Activated CD4-positive, CD25-positive, alpha-beta regulatory T cell treated with anti-CD3 and anti-CD28 coated beads, Interleukin-2, amount 50 U/mL, for 72 hours (primary cell): ENCODE measurements at regions not wholly inside any gene's neighbourhood (a gene's known extent, or its start where the extent isn't known, plus 50 kb on each side); places are given as distances from the start of the nearest gene placed in this dataset.

Source experiments
- DNase-seq: peaks from one replicate; pipeline ENCODE4 v3.0.0; 2021

DNA sequence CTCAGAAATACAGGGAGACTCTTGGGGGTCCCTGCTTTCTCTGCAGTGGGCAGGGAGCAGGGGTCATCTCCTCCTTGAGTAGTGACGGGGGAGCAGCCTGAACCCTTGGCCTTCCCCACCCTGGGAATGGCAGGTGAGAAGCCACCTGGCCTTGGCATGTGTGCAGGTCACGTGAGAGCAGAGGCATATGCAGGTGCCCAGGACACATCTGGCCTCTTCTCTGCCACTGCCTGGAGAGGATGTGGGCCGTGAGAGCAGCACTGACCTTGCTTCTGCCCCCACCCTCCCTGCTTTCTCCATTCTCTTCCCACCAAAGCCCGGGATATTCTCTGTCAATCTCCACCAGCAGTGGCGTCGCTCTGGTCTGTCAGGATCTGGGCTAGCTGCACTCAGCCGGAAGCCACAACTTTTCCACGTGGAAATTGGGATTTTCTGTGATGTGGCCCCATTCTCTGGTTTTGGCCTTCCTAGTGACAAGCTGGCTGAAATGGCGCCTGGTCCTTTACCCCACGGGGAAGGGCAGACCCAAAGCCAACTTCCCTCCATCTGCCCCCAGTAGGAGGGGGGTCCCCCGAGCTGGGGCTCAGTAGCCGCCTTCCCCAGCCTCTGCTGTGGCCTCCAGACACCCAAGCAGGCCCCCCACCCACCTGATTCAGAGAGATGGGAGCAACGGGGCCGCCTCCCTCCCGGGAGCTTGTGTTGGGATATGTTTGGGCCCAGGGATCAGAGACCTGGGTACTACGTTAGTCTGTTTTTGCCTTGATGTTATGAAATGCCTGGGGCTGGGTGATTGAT is 70.4 kb upstream of the FCN1 start:
- no peak for DNase-seq

DNA sequence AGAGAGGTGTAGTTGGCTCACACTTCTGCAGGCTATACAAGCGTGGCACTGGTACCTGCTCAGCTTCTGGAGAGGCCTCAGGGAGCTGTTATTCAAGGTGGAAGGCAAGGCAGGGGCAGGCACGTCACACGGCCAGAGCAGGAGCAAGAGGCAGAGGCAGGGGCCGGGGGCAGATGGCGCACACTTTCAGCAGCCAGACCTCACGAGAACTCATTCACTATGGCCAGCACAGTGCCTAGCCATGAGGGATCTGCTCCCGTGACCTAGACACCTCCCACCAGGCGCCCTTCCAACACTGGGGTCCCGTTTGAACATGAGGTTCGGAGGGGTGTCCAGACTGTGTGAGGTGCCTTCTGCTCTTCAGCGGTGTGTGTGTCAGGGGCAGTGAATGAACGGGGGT is 71.0 kb upstream of the FCN1 start:
- no peak for DNase-seq

DNA sequence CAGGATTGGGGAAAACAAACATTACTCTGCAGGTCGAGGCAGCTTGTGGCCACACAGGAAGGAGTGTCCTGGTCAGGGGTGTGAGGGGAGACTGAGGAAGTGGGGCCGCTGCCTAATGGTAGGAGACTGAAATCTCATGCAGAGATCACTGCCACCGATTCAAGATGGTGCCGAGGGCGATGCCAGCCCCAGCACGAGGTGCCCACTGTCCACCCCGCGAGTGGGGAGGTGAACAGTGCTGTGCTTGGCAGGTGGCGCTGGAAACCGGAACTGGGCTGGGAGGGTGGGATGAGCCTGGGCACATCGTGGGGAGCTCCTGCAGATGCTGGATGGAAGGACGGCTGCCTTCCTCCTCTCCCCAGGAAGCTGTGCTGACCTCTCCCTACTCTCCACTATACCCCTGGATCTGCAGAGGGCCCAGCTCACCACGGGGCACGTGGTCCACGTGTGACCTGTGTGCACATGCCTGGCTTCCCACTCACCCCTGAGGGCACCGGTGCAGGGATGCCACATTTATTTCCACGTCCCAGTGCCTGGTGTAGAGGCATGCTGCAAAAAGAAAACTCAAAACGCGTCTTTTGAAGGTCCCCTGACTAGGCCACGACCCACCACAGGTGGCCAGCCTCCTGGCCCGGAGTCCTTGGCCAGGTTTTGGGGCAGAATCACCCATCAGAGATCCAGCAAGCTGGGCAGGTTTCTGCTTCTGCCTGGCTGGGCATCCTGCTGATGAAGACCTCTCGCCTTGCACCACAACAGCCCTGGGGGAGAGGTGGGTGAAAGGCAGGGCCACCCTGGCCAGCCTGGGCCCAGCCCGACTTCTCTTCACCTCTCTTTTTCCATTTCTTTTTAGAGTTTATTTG is 71.7 kb upstream of the FCN1 start:
- no peak for DNase-seq

DNA sequence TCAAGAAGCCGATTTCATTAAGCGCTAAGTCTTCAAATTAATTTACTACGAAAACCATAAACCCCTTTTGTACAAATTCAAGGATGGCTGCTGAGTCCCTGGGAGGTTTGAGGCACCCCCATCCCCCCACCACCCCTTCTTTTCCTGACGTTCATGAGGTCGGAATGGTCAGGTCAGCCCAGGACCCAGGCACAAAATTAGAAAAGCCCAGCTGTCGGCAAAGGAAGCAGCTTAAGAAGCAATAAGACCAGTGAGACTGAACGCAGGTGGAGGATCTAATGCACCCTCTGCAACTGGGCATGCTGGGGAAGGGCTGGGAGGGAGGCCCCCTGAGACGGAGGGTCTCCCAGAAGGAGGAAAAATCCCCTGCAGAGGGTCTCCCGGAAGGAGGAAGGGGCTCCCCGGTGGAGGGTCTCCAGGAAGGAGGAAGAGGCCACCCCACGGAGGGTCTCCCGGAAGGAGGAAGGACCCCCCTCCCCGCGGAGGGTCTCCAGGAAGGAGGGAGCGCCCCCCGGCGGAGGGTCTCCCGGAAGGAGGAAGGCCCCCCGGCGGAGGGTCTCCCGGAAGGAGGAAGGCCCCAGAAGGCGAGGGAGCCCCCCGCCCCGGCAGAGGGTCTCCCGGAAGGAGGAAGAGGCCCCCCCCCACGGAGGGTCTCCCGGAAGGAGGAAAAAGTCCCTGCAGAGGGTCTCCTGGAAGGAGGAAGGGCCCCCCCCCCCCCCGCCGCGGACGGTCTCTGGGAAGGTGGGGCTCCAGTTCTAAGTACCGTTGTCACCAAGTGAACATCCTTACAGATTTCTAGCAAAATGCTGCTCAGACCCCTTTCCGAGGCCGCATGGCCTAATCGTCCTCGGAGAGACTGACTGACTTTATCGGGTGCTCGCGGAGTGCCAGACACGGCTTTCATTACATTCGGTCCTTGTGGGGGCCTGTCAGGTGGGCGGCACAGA is 74.4 kb upstream of the FCN1 start:
- no peak for DNase-seq

DNA sequence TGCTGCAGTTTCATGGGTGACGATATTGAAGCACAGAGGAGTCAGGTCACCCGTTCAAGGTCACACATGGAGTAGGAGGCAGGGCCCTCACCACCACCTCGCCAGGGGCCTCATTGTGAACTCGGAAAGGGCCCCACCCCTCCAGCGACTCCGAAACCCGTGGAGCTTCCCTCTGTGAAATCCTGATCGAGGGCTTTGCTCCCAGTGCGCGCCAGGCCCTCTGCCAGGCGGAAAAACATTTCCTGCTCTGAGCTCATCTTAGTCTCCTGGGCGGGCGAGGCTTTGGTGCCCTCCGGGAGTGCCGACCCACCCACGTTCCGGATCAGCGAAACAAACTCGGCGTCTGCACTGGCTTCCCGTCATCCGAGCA is 75.0 kb upstream of the FCN1 start:
- no peak for DNase-seq

DNA sequence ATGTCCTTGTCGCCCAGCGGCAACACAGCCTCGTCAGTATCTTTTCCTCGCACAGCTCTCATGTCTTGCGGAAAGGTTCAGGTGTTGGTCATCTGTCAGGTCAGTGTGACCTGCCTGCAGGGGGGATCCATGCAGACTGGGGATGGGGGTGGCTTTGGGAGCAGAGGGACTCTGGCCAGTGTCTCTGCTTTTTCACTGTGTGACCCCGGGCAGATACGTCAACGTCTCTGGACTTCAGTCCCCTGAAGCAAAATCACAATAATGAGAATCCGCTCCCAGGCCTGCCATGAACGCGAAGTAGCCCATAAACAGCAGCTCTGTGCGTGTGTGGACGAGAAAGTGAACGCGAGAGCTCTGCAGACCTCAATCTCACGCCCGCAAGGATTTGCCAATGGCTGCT is 75.7 kb upstream of the FCN1 start:
- no peak for DNase-seq

DNA sequence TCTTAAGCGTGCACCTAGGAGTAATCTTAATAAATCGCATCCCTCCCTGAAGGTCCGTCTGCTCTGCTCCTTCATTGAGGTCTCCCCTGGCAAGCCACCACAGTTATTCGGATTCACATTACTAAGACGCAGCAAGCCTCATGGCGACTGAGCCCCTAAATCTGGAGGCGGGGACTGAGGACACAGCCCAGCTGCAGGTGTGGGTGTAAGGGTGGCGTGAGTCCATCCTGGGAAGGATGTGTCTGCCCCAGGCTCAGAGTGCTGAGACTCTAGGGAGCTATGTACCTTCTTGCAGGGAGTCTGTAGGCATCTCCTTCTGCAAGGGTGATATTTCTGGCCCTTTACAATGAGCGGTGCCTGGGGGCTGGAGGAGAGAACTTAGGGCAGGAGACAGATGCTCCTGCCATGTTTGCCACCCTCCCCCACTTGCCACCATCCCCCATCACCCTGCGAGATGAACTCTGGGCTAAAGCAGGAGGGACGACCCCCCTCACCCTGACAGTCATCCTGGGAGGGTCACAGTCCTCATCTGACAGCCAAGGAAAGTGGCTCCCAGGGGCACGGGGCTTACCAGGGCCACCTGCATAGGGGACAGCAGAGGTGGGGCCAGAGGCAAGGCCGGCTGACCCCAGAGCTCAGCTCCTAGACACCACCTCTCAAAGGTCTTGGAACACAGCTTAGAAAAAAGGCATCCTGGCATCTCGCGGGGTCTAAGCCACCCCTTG is 76.4 kb upstream of the FCN1 start:
- DNase-seq = no peak

DNA sequence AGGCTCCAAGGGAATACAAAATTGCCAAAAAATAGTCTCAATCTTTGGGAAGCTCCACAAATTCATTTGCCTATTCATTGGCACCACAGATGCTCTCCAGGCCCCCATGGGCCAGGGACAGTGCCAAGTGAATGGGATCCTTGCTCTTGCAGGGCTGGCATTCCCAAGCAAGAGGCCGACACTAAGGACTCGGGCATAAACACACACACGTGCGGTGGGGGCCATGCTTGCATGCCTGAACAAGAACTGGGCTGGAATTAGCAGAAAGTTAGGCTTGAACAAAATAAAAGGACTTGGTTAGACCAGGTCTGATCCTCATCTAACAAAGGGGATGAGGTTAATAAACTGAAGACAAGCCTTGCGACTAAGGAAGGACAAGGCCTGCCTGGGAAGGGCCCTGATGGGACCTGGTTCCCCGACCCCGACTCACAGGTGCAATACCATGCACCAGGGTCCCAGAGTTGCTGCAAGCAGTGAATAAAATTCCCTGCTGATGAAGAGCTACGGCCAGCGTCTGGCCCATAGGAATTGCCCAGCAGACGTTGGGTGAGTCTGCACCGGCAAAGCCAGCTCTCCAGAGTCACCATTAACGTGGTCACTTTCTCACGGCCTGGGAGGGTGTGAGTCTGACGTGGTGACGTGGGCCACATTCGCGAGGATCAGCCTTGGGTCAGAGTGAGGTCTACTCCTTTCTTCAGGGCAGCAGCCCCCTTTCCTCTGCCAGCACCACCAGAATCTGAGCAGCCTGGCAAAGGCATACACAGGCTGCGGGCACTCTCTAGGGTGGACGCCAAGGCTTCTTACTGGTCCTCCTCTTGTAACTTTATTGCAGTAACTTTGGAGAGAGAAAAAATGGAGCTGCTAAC is 77.4 kb upstream of the FCN1 start:
- DNase-seq = no peak

DNA sequence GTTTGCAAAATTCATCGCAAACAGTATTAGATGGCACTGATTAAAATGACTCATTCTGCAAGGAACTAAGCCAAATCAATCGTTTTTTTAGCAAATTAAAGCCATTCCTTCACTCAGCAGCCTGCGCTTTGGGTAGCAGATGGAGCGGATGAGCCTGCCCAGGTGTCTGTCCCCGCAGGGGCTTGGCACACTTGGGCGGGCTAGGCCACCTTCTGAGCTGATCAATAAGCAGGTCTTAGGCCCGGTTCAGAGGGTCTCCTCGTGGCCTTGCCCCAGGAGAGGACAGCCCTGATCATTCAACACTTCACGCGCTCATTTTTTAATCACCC is 78.0 kb upstream of the FCN1 start:
- no peak for DNase-seq

DNA sequence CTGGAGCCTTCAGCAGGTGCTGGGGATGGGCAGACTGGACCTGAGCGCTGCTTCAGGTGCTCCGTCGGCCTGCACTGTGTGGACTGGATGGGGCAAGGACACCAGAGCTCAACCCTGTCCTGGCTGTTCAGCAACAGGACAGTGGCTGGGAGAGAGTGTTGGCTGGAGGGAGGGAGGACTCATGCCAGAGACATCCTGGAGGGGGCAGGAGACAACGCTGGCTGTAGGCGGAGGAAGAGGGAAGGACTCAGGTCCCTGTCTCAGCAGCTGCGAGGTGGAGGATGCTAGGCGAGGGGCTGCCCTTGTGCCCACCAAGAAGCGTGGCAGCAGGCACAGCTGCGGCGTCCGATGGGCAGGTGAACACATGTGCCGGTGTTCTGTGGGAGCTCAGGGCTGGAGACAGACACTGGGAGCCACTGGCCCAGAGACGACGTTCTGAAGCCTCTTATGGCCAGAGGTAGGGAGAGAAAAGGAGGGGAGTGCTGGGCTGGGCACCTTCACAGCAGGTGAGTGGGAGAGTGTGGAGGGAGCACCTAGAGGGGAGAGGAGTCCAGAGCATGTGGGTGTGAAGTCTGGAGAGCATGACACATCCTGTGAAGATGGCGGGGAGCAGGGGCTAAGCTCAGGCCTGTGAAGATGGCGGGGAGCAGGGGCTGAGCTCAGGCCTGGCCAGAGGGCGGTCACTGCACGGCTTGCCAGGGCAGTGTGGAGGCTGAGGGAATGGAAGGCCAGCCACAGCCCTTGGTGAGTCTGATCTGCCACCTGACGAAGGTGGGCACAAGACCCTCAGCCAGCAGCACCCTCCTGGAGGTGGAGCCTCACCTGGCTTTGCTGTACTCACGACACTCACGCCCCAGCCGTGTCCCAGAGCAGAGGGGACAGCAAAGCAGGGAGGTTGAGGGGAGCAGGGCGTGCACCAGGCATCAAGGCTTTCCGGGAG is 79.1 kb upstream of the FCN1 start:
- DNase-seq = no peak

DNA sequence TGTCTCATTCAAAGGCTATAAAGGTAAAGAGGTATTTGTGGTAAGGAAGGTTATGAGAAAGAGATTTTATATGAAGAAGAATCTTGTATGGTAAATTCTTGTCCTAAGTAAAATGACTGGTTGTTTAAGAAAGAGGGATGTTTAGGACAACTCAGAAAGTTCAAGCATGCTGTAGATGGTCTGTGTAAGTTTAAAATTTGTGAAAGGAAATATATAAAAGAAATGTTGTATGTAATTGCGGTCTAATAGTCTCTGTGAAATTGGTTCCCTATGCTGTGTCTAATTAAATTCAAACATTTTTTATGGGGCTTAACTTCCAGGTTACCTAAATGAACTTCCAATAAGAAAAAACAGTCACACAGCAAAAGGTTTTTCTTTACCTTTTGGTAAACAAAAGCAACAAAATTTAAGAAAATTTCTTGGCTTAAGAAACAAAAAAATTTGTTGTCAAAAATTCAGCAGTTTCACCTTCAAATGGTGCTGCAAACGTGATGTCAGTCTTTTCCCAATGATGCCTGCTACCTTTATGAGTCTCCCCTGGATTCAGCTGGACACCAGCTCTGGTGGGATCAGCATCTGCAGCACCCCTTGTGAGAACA is 83.0 kb upstream of the FCN1 start:
- no peak for DNase-seq

DNA sequence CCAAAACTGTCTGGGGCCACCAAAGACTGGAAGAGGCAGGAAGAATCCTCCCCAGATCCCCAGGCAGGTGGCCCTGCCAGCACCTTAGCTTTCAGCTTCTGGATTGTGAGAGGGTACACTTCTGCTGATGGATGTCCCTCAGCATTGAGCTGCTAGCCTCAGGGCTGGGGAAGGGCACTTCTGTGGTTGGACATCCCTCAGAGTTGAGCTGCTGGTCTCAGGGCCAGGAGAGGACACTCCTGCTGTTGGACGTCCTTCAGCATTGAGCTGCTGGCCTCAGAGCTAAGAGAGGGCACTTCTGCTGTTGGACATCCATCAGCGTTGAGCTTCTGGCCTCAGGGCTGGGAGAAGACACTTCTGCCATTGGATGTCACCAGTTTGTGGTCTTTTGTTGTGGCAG is 83.8 kb upstream of the FCN1 start:
- no peak for DNase-seq

DNA sequence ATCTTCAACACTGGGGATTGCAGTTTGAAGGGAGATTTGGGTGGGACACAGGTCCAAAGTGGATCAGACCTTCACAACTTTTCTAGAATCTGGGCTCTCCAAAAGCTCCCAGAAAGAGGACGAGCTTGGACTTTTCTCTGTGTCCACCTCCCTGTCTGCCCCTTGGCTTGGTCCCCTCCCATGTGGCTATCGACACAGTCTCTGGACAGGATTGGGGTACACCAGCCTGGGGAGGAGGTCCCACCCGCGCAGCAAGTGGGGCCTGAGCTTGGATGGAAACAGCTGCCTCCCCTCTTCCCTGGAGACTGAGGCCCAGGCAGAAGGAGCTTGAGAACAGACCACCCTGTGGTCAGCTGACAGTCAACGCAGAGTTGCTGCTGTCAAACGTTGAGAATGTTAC is 84.6 kb upstream of the FCN1 start:
- no peak for DNase-seq

DNA sequence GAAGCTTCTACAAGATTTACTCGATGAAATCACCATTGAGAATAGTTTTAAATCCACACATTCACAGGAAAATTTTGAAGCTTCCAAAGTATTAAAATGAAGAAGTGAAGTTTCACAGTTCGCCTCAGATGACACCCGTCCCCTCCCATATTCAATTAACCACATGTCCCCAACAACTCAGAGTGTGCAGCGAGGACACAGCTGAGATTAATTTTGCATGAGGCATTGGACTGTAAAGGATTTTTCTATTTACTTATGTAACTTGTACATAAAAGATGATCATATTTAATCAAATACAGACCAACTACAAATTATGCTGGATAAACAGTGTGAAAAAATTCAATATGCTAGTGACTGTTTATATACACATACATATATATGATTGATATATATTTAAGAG is 84.7 kb upstream of the OLFM1 start:
- DNase-seq = no peak

DNA sequence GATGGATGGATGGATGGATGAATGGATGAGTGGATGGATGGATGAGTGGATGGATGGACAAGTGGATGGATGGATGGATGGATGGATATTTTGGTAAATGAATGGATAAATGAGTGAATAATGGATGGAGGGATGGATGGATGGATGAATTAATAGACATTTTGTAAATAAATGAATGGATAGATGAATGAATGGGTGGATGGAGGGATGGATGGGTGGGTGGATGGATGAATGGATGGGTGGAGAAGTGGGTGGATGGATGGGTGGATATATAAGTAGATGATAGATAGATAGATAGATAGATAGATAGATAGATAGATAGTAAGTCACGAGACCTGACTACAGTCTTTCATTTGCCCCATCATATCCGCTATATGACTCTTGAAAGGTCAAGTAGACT is 82.7 kb upstream of the OLFM1 start:
- no peak for DNase-seq

DNA sequence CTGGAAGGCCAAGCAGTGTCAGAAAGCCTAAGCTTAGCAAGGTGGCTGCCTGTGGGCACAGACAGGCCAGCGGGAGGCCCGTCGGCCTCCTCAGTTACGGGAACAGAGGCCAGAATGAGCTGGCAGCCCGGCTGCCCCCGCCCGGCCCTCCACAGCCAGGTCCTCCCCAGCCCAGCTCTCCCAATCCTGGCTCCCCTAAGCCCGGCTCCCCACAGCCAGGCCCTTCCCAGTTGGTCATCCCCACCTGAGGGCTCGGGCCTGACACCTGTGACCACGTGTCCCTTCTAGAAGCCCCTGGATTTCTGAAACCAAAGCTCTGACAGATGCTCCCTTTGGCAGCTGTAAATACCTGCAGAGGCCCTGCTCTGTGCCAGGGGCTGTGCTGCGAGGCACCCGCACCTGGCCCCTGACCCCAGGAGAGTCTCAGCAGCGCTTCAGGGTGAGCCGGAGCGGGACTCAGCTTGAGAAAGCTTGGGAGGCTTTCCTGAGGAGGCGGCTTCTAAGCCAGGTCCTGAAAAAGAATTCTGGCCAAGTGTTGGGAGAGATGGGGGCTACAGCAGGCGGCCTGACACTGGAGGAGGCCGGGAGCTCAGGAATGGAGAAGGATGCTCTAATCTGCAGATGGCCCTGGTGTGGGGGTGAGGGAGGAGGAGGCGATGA is 80.4 kb upstream of the OLFM1 start:
- DNase-seq = no peak

DNA sequence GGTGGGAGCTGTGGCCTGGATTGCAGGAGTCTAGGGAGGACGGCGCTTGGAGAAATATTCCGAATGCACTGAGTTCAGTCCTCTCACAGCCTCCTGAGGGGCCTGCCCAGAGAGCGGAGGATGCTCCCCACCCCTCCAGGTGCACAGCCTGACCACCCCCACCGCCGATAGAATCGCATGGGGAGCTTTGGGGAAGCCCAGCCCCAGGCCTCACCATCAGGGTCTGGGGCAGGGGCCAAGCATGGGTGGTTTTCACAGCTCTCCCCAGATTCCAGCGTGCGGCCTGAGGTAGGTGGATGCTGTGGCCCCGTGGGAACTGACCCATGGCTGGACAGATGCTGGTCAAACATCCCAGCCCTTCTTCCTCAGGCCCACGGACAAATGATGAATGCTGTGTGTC is 79.9 kb upstream of the OLFM1 start:
- DNase-seq = no peak

DNA sequence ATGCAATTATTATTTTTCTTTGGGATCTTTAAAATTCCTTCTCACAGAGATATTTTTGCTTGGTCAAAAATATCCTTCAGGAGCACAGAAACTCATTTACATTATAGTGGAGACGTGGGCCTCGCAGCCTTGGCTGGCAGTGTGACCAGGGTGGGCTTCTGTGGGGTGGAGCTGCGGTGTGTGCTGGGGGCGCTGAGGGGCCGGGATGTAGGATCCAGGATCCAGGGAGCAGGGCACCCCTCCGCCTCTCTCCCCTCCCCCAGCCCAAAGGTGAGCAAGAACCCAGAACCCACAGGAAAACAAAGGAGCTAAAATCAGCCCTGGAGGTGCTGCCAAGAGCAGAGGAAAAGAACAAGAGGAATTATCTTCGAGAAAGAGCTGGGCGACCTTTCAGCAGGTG is 79.1 kb upstream of the OLFM1 start:
- DNase-seq = no peak

DNA sequence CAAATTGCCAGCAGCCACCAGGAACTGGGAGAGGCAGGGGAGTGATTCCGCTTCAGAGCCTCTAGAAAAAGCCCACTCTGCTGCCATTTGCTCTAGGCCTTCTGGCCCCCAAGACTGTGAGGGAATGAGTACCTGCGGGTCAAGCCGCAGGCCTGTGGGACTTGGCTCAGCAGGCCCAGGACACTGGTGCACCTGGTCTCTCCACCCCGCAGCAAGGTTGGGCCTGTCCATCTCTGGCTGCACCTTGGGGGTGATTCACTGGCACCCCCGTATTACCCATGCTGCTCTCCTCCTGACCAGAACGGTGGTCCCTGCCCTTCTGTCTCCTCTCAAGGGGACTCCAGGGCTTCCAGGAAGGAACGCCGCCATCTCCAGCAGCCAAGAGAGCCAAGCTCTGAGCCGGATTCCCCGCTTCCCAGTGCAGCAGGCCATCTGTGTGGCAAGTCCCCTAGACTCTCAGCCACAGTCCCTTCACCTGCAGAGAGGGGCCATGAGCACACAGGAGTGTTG is 78.4 kb upstream of the OLFM1 start:
- no peak for DNase-seq
